Stimulated activated CD8-positive, alpha-beta memory T cell treated with anti-CD3 and anti-CD28 coated beads, Interleukin-15, amount 100 ng/mL, for 24 hours (primary cell): ENCODE measurements at regions not wholly inside any gene's neighbourhood (a gene's known extent, or its start where the extent isn't known, plus 50 kb on each side); places are given as distances from the start of the nearest gene placed in this dataset.

ENCODE experiments used
- DNase-seq: peaks from one replicate; pipeline ENCODE4 v3.0.0-alpha.2; 2020; ENCODE audit warnings: low read depth

- DNase-seq = no peak
Measured at GRCh38 chr21:28458446-28458845, 534.2 kb downstream of the LTN1 start.

GRCh38 chr21:28455253-28455600 is 537.5 kb downstream of the LTN1 start:
- DNase-seq = no peak

GRCh38 chr21:28454564-28455252 is 538.0 kb downstream of the LTN1 start:
- DNase-seq = no peak

GRCh38 chr21:28447462-28447861 is 545.2 kb downstream of the LTN1 start:
- DNase-seq = no peak

GRCh38 chr21:28445141-28445830 is 547.4 kb downstream of the LTN1 start:
- no peak for DNase-seq

GRCh38 chr21:28444557-28444956 is 548.1 kb downstream of the LTN1 start:
- DNase-seq = no peak

GRCh38 chr21:28444111-28444510 is 548.6 kb downstream of the LTN1 start:
- no peak for DNase-seq

- no peak for DNase-seq
Measured at GRCh38 chr21:28442624-28443023, 550.1 kb downstream of the LTN1 start.

- DNase-seq = no peak
Measured at GRCh38 chr21:28442085-28442484, 550.6 kb downstream of the LTN1 start.

- DNase-seq = no peak
Measured at GRCh38 chr21:28439788-28440187, 552.9 kb downstream of the LTN1 start.

- no peak for DNase-seq
Measured at GRCh38 chr21:28439251-28439650, 553.4 kb downstream of the LTN1 start.

- DNase-seq = no peak
Measured at GRCh38 chr21:28437061-28437460, 555.6 kb downstream of the LTN1 start.

- no peak for DNase-seq
Measured at GRCh38 chr21:28436286-28436932, 556.3 kb downstream of the LTN1 start.

- no peak for DNase-seq
Measured at GRCh38 chr21:28431527-28432200, 561.0 kb downstream of the LTN1 start.

- no peak for DNase-seq
Measured at GRCh38 chr21:28431022-28431421, 561.7 kb downstream of the LTN1 start.

- no peak for DNase-seq
Measured at GRCh38 chr21:28429161-28429560, 563.5 kb downstream of the LTN1 start.

GRCh38 chr21:28427394-28428022 is 565.2 kb downstream of the LTN1 start:
- no peak for DNase-seq

GRCh38 chr21:28426545-28426944 is 566.1 kb downstream of the LTN1 start:
- no peak for DNase-seq

GRCh38 chr21:28423521-28424190 is 569.0 kb downstream of the LTN1 start:
- DNase-seq = no peak

GRCh38 chr21:28421716-28422524 is 570.8 kb downstream of the LTN1 start:
- DNase-seq = no peak

- no peak for DNase-seq
Measured at GRCh38 chr21:28419811-28420210, 572.9 kb downstream of the LTN1 start.
